MM.1S (cell line): ENCODE measurements at regions not wholly inside any gene's neighbourhood (a gene's known extent, or its start where the extent isn't known, plus 50 kb on each side); places are given as distances from the start of the nearest gene placed in this dataset.

ENCODE experiments used
- DNase-seq: peaks from one replicate; pipeline ENCODE4 v3.0.0-alpha.2; 2015
- H2AFZ ChIP-seq: fragments of 300-600 bp; sonication (generic); 2 replicates; pipeline ENCODE4 v1.6.0; 2016; ENCODE audit warnings: antibody characterized with exemption, low read length
- H3F3A ChIP-seq: fragments of 300-600 bp; sonication (generic); 2 replicates; pipeline ENCODE4 v1.6.1; 2016; ENCODE audit warnings: mild to moderate bottlenecking, antibody characterized with exemption, low read length, moderate library complexity, mixed read lengths; ENCODE audit not compliant: insufficient read depth
- H3K27ac ChIP-seq: fragments of 300-600 bp; sonication (generic); 2 replicates; pipeline ENCODE4 v1.5.1; 2016; ENCODE audit warnings: mild to moderate bottlenecking, low read length
- H3K27me3 ChIP-seq: fragments of 300-600 bp; sonication (generic); replicated peaks from 2 replicates; pipeline ENCODE4 v1.6.0; 2016; ENCODE audit warnings: low read length; ENCODE audit not compliant: insufficient read depth
- H3K36me3 ChIP-seq: fragments of 300-600 bp; sonication (generic); replicated peaks from 2 replicates; pipeline ENCODE4 v1.6.1; 2016; ENCODE audit warnings: mild to moderate bottlenecking, low read length, mixed read lengths; ENCODE audit not compliant: insufficient read depth
- H3K4me1 ChIP-seq: fragments of 300-600 bp; sonication (generic); 2 replicates; pipeline ENCODE4 v1.6.1; 2016; ENCODE audit warnings: low read length, mixed read lengths
- H3K4me2 ChIP-seq: fragments of 300-600 bp; sonication (generic); 2 replicates; pipeline ENCODE4 v1.6.0; 2016; ENCODE audit warnings: low read depth, low read length
- H3K4me3 ChIP-seq: fragments of 300-600 bp; sonication (generic); 2 replicates; pipeline ENCODE4 v1.5.1; 2016; ENCODE audit warnings: low read length, mixed read lengths
- H3K79me2 ChIP-seq: fragments of 300-600 bp; sonication (generic); 2 replicates; pipeline ENCODE4 v1.6.1; 2016; ENCODE audit warnings: mixed run types, low read length, mixed read lengths
- H3K9ac ChIP-seq: fragments of 300-600 bp; sonication (generic); 2 replicates; pipeline ENCODE4 v1.6.1; 2016; ENCODE audit warnings: low read length, mixed read lengths
- H3K9me2 ChIP-seq: fragments of 300-600 bp; sonication (generic); replicated peaks from 2 replicates; pipeline ENCODE4 v1.6.1; 2016; ENCODE audit warnings: mild to moderate bottlenecking, low read length, mixed read lengths; ENCODE audit not compliant: insufficient read depth
- H3K9me3 ChIP-seq: fragments of 300-600 bp; sonication (generic); replicated peaks from 2 replicates; pipeline ENCODE4 v1.6.1; 2016; ENCODE audit warnings: mild to moderate bottlenecking, low read length, mixed read lengths; ENCODE audit not compliant: insufficient read depth
- H4K20me1 ChIP-seq: fragments of 300-600 bp; sonication (generic); 2 replicates; pipeline ENCODE4 v1.6.1; 2016; ENCODE audit warnings: mild to moderate bottlenecking, low read length, moderate library complexity, mixed read lengths; ENCODE audit not compliant: insufficient read depth
- CTCF ChIP-seq: fragments of 300-600 bp; sonication (generic); IDR thresholded peaks from 2 replicates; pipeline ENCODE4 v1.5.1; 2016; ENCODE audit warnings: antibody characterized with exemption, low read length, mixed read lengths
- EZH2 ChIP-seq: fragments of 300-600 bp; sonication (generic); optimal IDR thresholded peaks from 2 replicates; pipeline ENCODE3; 2017; ENCODE audit warnings: low read depth, mild to moderate bottlenecking, antibody characterized with exemption, low read length, mixed read lengths
- EZH2phosphoT487 ChIP-seq: fragments of 300-600 bp; sonication (generic); IDR thresholded peaks from 2 replicates; pipeline ENCODE4 v1.6.1; 2018; ENCODE audit warnings: antibody characterized with exemption, low read length

- H3K27me3 ChIP-seq, result peaks cover 72% of the 10 kb centered on the region
- TF ChIP-seq EZH2phosphoT487 (no peak), EZH2 (no peak), CTCF (no peak)
- no peaks in the 10 kb centered on the region for H3K9me2 ChIP-seq
- no peaks in the 10 kb centered on the region for H3K79me2 ChIP-seq
- no peaks in the 10 kb centered on the region for H4K20me1 ChIP-seq
- H2AFZ ChIP-seq, result no peak overlapping the region
- DNase-seq, result no peak
- no peaks in the 10 kb centered on the region for H3K36me3 ChIP-seq
- H3F3A ChIP-seq, result no peaks in the 10 kb centered on the region
- H3K9me3 ChIP-seq, result no peaks in the 10 kb centered on the region
- no peak overlapping the region for H3K9ac ChIP-seq
- H3K27ac ChIP-seq, result no peak overlapping the region
- no peak overlapping the region for H3K4me3 ChIP-seq
- no peak overlapping the region for H3K4me2 ChIP-seq
- no peaks in the 10 kb centered on the region for H3K4me1 ChIP-seq
Measured at GRCh38 chr19:5392486-5392885, 51.9 kb upstream of the PTPRS start.

GRCh38 chr19:5393088-5393487 is 52.5 kb upstream of the PTPRS start:
- Histone ChIP-seq H4K20me1 (no peaks in the 10 kb centered on the region), H3K9me2 (no peaks in the 10 kb centered on the region), H3K79me2 (no peaks in the 10 kb centered on the region), H3K36me3 (no peaks in the 10 kb centered on the region), H3K27ac (no peak overlapping the region), H2AFZ (no peak overlapping the region), H3K4me3 (no peak overlapping the region), H3F3A (no peaks in the 10 kb centered on the region), H3K9me3 (no peaks in the 10 kb centered on the region), H3K4me1 (no peaks in the 10 kb centered on the region), H3K9ac (no peak overlapping the region), H3K27me3 (peaks cover 76% of the 10 kb centered on the region), H3K4me2 (no peak overlapping the region)
- TF ChIP-seq EZH2 (no peak), CTCF (no peak), EZH2phosphoT487 (no peak)
- no peak for DNase-seq

- no peaks in the 10 kb centered on the region for H3F3A ChIP-seq
- DNase-seq, result no peak
- H3K79me2 ChIP-seq, result no peaks in the 10 kb centered on the region
- no peaks in the 10 kb centered on the region for H3K36me3 ChIP-seq
- H3K9ac ChIP-seq, result no peak overlapping the region
- no peaks in the 10 kb centered on the region for H3K9me3 ChIP-seq
- H2AFZ ChIP-seq, result no peak overlapping the region
- TF ChIP-seq EZH2 (no peak), EZH2phosphoT487 (no peak), CTCF (no peak)
- H3K4me1 ChIP-seq, result no peaks in the 10 kb centered on the region
- H3K9me2 ChIP-seq, result no peaks in the 10 kb centered on the region
- no peak overlapping the region for H3K4me2 ChIP-seq
- H4K20me1 ChIP-seq, result no peaks in the 10 kb centered on the region
- H3K27ac ChIP-seq, result no peak overlapping the region
- no peak overlapping the region for H3K4me3 ChIP-seq
- peaks cover 80% of the 10 kb centered on the region for H3K27me3 ChIP-seq
Measured at GRCh38 chr19:5394551-5395505, 54.2 kb upstream of the PTPRS start.
